MM.1S (cell line): ENCODE measurements at regions not wholly inside any gene's neighbourhood (a gene's known extent, or its start where the extent isn't known, plus 50 kb on each side); places are given as distances from the start of the nearest gene placed in this dataset.

Experiments
- DNase-seq: peaks from one replicate; pipeline ENCODE4 v3.0.0-alpha.2; 2015
- H2AFZ ChIP-seq: fragments of 300-600 bp; sonication (generic); 2 replicates; pipeline ENCODE4 v1.6.0; 2016; ENCODE audit warnings: antibody characterized with exemption, low read length
- H3F3A ChIP-seq: fragments of 300-600 bp; sonication (generic); 2 replicates; pipeline ENCODE4 v1.6.1; 2016; ENCODE audit warnings: mild to moderate bottlenecking, antibody characterized with exemption, low read length, moderate library complexity, mixed read lengths; ENCODE audit not compliant: insufficient read depth
- H3K27ac ChIP-seq: fragments of 300-600 bp; sonication (generic); 2 replicates; pipeline ENCODE4 v1.5.1; 2016; ENCODE audit warnings: mild to moderate bottlenecking, low read length
- H3K27me3 ChIP-seq: fragments of 300-600 bp; sonication (generic); replicated peaks from 2 replicates; pipeline ENCODE4 v1.6.0; 2016; ENCODE audit warnings: low read length; ENCODE audit not compliant: insufficient read depth
- H3K36me3 ChIP-seq: fragments of 300-600 bp; sonication (generic); replicated peaks from 2 replicates; pipeline ENCODE4 v1.6.1; 2016; ENCODE audit warnings: mild to moderate bottlenecking, low read length, mixed read lengths; ENCODE audit not compliant: insufficient read depth
- H3K4me1 ChIP-seq: fragments of 300-600 bp; sonication (generic); 2 replicates; pipeline ENCODE4 v1.6.1; 2016; ENCODE audit warnings: low read length, mixed read lengths
- H3K4me2 ChIP-seq: fragments of 300-600 bp; sonication (generic); 2 replicates; pipeline ENCODE4 v1.6.0; 2016; ENCODE audit warnings: low read depth, low read length
- H3K4me3 ChIP-seq: fragments of 300-600 bp; sonication (generic); 2 replicates; pipeline ENCODE4 v1.5.1; 2016; ENCODE audit warnings: low read length, mixed read lengths
- H3K79me2 ChIP-seq: fragments of 300-600 bp; sonication (generic); 2 replicates; pipeline ENCODE4 v1.6.1; 2016; ENCODE audit warnings: mixed run types, low read length, mixed read lengths
- H3K9ac ChIP-seq: fragments of 300-600 bp; sonication (generic); 2 replicates; pipeline ENCODE4 v1.6.1; 2016; ENCODE audit warnings: low read length, mixed read lengths
- H3K9me2 ChIP-seq: fragments of 300-600 bp; sonication (generic); replicated peaks from 2 replicates; pipeline ENCODE4 v1.6.1; 2016; ENCODE audit warnings: mild to moderate bottlenecking, low read length, mixed read lengths; ENCODE audit not compliant: insufficient read depth
- H3K9me3 ChIP-seq: fragments of 300-600 bp; sonication (generic); replicated peaks from 2 replicates; pipeline ENCODE4 v1.6.1; 2016; ENCODE audit warnings: mild to moderate bottlenecking, low read length, mixed read lengths; ENCODE audit not compliant: insufficient read depth
- H4K20me1 ChIP-seq: fragments of 300-600 bp; sonication (generic); 2 replicates; pipeline ENCODE4 v1.6.1; 2016; ENCODE audit warnings: mild to moderate bottlenecking, low read length, moderate library complexity, mixed read lengths; ENCODE audit not compliant: insufficient read depth
- CTCF ChIP-seq: fragments of 300-600 bp; sonication (generic); IDR thresholded peaks from 2 replicates; pipeline ENCODE4 v1.5.1; 2016; ENCODE audit warnings: antibody characterized with exemption, low read length, mixed read lengths
- EZH2 ChIP-seq: fragments of 300-600 bp; sonication (generic); optimal IDR thresholded peaks from 2 replicates; pipeline ENCODE3; 2017; ENCODE audit warnings: low read depth, mild to moderate bottlenecking, antibody characterized with exemption, low read length, mixed read lengths
- EZH2phosphoT487 ChIP-seq: fragments of 300-600 bp; sonication (generic); IDR thresholded peaks from 2 replicates; pipeline ENCODE4 v1.6.1; 2018; ENCODE audit warnings: antibody characterized with exemption, low read length

DNA sequence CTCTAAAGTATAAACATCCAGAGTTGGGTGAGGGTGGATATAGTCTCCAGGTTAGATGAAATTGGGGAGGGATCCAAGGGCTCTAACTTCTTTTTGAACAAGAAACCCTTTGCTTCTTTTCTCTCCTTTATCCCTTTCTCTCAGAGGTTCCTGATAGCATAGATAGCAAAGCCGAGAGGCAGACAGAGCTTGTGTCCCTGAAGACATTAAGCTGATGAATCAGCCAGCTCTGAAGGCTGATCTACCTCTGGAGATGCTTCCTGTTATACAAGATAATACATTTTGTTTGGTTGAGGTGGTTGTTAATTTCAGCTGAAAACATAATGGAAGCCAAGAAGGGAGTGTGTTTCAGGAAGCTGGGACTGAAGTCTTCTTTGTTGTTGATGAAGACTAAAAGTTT is 193.2 kb downstream of the PDCD6IP start:
- H3K79me2 ChIP-seq = no peaks in the 10 kb centered on the region

DNA sequence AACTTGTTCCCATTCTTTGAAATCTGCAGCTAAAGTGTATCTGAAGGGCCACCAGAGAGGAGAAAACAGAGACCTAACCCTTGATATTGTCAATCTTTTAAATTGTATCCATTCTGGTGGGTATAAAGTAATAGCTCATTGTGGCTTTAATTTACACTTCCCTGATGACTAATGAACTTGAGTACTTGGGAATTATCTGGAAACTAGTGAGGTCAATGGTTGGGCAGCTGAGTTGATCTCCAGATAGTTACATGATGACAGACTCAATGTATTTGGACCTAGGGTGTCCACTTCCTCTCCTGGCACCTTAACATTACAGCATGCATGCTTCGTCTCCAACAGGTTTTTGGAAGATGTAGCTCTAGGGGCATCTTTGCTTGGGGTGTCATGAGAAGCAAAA is 195.2 kb downstream of the PDCD6IP start:
- Histone ChIP-seq H3K36me3 (no peaks in the 10 kb centered on the region), H2AFZ (no peak overlapping the region), H3K9ac (no peak overlapping the region), H3K9me2 (no peaks in the 10 kb centered on the region), H3K9me3 (no peaks in the 10 kb centered on the region), H3K79me2 (no peaks in the 10 kb centered on the region), H3K27me3 (no peaks in the 10 kb centered on the region), H3F3A (no peaks in the 10 kb centered on the region), H3K4me1 (no peaks in the 10 kb centered on the region), H3K4me2 (no peak overlapping the region), H3K4me3 (no peak overlapping the region), H3K27ac (no peak overlapping the region), H4K20me1 (no peaks in the 10 kb centered on the region)
- no peak for TF ChIP-seq CTCF
- no peak for TF ChIP-seq EZH2
- TF ChIP-seq EZH2phosphoT487 = no peak
- no peak for DNase-seq

More for the DNA sequence above, 193.2 kb downstream of the PDCD6IP start:
- Histone ChIP-seq H3K4me1 (no peaks in the 10 kb centered on the region), H3K36me3 (no peaks in the 10 kb centered on the region), H4K20me1 (no peaks in the 10 kb centered on the region), H3K27ac (no peak overlapping the region), H3K9me2 (no peaks in the 10 kb centered on the region), H3K4me2 (no peak overlapping the region), H3F3A (no peaks in the 10 kb centered on the region), H2AFZ (no peak overlapping the region), H3K9ac (no peak overlapping the region), H3K9me3 (no peaks in the 10 kb centered on the region), H3K4me3 (no peak overlapping the region), H3K27me3 (no peaks in the 10 kb centered on the region)
- TF ChIP-seq CTCF = no peak
- no peak for TF ChIP-seq EZH2
- TF ChIP-seq EZH2phosphoT487 = no peak
- DNase-seq = no peak

DNA sequence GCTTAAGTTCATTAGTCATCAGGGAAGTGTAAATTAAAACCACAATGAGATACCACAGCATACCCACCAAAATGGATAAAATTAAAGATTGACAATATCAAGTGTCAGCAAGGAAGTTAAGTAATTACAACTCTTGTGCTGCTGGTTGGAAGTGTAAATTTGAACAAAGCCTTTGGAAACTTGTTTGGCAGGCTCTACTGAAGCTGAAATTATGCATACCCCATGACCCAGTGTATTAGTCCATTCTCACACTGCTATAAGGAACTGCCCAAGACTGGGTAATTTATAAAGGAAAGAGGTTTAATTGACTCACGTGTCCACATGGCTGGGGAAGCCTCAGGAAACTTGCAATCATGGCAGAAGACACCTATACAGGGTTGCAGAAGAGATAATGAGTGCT is 196.1 kb downstream of the PDCD6IP start:
- H3F3A ChIP-seq = no peaks in the 10 kb centered on the region
- no peaks in the 10 kb centered on the region for H3K36me3 ChIP-seq
- H3K27me3 ChIP-seq = no peaks in the 10 kb centered on the region
- H3K4me1 ChIP-seq = no peaks in the 10 kb centered on the region
- H4K20me1 ChIP-seq = no peaks in the 10 kb centered on the region
- H3K9me2 ChIP-seq = no peaks in the 10 kb centered on the region
- H3K9me3 ChIP-seq = no peaks in the 10 kb centered on the region
- no peak overlapping the region for H2AFZ ChIP-seq
- H3K27ac ChIP-seq = no peak overlapping the region
- H3K79me2 ChIP-seq = no peaks in the 10 kb centered on the region
- TF ChIP-seq CTCF (no peak), EZH2 (no peak), EZH2phosphoT487 (no peak)
- H3K9ac ChIP-seq = no peak overlapping the region
- no peak overlapping the region for H3K4me3 ChIP-seq
- no peak overlapping the region for H3K4me2 ChIP-seq
- no peak for DNase-seq
